GM21423 (cell line): ENCODE measurements at regions not wholly inside any gene's neighbourhood (a gene's known extent, or its start where the extent isn't known, plus 50 kb on each side); places are given as distances from the start of the nearest gene placed in this dataset.
"Not testable (repeated sequence)": the region's sequence is repeated elsewhere in the genome, so short reads cannot be mapped to it uniquely, and the experiment has no call there.

ENCODE experiments used
- ATAC-seq: cut with Tn5 transposase; IDR thresholded peaks from one replicate; pipeline ENCODE4 v1.9.1; 2021; ENCODE audit warnings: mild to moderate bottlenecking, moderate library complexity; ENCODE audit not compliant: unreplicated experiment

DNA sequence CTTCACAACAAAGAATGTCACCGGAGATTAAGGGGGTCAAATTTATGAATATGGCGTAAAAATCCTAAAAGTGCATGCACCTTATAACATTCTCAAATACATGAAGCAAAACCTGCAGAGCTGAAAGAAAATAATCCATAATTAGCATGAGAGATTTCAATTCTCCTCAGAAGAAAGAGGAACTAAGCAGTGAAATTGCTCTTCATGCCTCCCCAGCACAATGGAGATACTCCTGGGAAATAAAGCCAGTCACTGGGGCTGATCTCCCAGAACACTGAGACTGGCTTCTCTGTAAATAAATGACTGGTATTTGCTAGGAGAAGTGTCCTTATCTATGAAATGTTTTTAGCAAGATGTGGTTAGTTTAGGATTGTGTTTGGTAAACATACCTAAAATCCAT is 68.1 kb downstream of the GOLGA6L6 start:
- peak; percentile 33 for ATAC-seq

DNA sequence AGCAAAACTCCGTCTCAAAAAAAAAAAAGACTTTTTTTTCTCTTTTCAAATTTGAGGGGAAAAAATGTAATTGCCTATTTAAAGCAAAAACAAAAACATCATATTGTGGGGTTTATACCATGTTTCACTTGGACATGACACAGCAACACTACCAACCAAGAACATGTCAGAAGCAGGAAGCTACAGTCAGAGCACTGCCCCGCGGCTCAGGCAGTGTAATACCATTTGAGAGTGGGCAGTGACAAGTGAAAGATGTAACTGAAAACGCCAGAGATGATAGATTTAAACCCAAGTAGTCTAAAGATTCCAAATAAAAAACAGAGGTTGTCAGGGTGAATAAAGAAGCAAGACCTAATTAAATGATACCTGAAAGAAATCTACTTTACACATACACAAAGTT is 68.6 kb downstream of the GOLGA6L6 start:
- ATAC-seq: peak; percentile 66

DNA sequence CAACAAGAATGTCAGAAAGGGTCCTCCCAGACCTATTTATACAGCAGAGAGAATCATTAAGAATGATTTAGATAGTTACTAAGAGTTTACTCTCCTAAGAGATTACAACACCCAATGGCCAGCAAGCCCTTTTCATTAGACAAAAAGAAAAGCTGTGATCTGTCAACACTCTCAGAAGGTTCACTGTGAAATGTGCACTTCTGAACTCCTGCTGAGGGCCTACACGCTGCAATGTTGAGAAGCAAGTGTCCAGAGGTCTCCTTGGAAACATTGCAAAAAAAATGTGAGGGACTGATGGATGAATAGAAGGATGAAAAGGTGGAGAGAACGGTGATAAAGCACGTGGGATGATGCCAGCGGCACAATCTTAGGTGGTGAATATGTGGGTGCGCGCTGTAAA is 70.8 kb downstream of the GOLGA6L6 start:
- not testable (repeated sequence) for ATAC-seq

DNA sequence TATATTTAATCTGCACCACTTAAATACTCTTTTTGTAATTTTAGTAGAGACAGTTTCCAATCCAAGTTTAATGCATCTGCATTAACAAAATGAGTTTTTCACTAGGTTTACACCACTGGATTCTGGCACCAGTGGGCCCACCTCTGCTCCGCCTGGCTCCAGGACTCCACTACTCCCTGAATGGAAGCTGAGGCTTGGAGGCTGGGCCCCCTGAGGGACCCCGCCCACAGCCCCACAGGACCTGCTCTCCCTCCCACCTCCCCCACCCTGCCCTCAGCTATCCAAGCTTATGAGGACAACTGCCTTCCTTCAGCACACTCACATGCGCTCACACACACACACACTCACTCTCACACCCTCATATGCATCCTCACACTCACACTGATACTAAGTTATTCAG is 100.5 kb downstream of the GOLGA6L6 start:
- not testable (repeated sequence) for ATAC-seq

DNA sequence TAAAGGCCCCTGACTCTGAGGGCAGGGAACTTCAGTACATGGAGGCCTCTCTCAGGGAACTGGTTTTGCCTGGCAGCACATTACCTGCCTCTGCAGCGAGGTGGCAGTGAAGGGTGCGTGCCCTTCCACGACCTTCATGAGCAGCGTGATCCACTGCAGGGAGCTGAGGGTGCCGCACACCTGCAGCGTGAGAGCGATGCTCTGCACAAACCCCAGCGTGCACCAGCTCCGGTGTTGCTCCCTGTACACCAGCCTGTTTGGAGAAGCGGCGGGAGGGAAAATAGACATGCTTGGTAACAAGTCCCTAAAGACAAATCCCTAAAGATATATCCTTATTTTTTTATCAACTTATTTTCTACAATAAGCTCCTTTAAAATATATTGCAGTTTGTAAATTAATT is 101.2 kb downstream of the GOLGA6L6 start:
- not testable (repeated sequence) for ATAC-seq

DNA sequence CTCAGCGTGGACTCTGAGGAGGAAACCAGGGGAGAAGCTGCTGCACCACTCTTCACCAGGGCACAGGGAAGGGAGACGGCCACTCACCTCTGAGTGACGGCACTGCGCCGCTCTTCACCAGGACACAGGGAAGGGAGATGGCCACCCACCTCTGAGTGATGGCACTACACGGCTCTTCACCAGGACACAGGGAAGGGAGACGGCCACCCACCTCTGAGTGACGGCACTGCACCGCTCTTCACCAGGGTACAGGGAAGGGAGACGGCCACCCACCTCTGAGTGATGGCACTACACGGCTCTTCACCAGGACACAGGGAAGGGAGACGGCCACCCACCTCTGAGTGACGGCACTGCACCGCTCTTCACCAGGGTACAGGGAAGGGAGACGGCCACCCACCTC is 102.5 kb downstream of the GOLGA6L6 start:
- ATAC-seq: not testable (repeated sequence)

DNA sequence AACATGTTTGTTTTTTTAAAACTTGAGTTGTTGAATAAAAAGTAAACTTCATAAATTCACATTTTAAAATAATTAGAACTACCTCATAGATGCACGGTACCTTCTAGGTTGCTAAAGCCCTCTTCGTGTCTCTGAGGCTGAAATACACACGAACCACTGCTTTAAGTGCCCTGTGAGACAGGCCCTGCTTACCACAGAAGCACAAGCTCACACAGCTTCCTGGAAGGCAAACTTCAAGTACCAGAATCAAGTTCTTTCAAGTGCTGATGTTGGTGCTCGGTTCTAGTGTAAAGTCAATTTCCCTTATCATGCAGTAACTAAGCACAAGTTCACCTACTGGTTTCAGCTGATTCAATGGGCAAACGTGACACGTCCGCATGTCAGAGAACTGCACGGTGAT is 103.3 kb downstream of the GOLGA6L6 start:
- not testable (repeated sequence) for ATAC-seq

DNA sequence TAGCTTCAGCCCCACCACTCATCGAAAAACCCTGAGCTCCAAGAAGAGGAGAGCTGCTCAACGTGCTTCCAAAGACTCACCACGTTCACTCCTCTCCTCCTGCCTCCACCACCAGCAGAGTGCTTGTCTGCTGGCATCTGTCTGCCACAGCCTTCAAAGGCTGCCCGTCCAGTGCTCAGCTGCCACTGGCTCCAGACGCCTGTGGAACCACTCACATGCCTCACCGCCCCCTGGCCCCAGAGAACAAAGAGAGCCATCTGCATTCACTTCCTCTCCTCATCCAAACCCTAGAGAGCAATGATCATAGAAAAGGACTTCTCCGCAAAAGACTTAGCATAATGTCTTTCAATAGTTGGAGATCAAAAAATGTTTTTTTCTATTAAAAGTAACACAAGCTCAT is 108.1 kb downstream of the GOLGA6L6 start:
- ATAC-seq: not testable (repeated sequence)

DNA sequence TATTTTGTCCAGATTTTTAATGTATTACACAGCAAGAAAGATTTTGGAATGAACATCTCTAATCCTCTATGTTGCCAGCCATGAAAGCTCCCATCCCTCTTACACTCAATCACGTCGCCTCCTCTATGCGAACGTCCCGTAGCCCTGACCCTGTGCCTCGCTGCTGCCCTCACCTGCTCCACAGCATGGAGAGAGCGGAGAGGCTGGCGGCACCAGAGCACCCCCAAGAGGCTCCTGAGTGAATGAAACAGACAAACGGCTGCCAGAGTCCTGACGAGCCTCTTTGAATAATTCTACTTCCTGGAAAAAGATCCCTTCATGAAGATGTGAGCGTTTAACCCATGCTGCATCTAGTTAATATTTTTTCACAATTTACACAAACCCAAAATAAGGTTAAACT is 111.1 kb downstream of the GOLGA6L6 start:
- ATAC-seq: not testable (repeated sequence)

DNA sequence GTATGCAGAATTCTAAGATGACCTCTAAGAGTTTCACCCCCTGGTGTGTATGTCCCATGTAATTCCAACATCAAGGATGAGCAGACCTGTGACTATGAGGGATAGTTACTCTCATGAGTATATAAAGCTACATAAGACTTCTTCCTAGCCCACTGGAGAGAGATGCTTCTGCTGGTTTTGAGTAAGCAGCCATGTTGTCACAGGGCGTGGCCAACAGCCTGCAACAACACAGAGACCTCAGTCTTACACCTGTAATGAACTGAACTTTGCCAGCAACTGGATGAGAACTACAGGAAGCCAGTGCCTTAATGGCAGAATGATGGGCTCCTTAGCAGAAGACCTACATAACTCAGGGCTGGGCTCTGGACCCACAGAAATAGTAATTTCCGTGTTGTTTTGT is 120.9 kb downstream of the GOLGA6L6 start:
- not testable (repeated sequence) for ATAC-seq

DNA sequence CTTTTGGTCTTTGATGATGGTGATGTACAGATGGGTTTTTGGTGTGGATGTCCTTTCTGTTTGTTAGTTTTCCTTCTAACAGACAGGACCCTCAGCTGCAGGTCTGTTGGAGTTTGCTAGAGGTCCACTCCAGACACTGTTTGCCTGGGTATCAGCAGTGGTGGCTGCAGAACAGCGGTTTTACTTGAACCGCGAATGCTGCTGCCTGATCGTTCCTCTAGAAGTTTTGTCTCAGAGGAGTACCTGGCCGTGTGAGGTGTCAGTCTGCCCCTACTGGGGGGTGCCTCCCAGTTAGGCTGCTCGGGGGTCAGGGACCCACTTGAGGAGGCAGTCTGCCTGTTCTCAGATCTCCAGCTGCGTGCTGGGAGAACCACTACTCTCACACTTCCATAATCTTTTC is 125.0 kb downstream of the GOLGA6L6 start:
- ATAC-seq: not testable (repeated sequence)

DNA sequence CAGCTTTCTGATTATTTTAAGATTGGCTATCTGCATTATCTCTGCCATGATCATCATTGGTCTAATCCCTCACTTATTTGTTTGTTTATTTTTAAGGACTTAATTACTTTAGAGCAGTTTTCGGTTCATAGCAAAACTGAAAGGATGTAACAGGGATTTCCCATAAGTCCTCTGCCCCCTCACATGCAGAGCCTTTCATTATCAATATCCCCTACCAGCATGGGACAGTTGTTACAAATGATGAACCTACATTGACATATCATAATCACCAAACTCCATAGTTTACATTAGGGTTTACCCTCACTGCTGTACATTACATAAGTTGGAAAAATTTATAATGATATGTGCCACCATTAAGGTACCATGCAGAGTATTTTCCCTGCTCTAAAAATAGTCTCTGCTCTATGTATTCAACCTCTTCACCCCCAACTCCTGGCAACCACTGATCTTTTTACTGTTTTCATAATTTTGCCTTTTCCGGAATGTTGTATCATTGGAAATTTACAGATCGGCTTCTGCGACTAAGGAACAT is 131.9 kb downstream of the GOLGA6L6 start:
- not testable (repeated sequence) for ATAC-seq

DNA sequence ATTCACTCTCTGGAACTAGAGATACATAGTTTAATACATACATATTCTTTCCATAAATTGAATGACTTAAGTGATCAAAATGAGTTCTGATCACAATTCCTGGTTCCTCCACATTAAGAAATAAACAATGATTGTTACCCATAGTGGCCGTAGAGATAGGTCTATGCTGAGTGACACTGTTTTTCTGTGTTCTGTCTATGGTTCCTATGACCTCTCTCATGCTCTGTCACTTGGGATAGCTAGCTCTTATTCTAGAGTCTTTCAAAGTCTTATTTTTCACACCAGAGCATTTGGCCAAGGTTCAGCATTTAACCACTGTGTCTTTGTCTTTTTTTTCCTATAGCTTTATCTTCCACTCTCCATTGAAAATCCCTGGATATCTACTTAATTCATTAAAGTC is 132.4 kb downstream of the GOLGA6L6 start:
- ATAC-seq: no peak

DNA sequence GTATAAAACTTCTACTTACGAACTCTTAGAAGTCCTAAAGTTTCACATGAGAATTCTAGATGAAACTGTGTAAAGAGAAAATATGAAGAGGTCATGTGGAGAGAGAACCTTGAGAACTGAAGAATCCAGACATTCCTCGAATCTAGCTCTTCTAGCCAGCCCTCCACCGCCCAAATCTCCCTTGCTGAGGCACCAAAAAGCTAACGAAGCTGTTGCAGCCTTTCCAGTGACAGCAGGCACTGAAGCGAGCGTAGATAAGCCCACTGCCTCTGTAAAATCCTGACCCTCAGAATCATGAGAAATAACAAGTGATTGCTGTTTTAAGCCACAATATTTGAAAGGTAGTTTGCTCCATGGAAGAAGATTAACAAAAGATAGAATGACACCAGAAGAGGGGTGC is 134.0 kb downstream of the GOLGA6L6 start:
- no peak for ATAC-seq

DNA sequence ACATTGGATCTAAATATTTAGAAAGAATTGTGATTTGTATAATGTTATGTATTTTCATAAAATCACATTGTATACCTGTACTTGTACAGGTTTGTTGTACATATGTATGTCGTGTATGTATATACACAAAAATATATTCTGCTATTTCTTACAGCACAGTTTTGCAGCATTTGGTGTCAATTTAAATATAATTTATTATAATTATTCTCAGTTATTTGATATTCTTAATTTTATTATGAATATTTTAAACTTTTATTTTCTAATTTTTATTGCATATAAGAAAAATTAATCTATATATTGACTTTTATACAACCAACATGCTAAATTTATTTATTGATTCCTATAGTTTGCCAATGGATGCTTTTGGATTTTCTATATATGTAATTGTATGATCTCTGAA is 137.0 kb downstream of the GOLGA6L6 start:
- ATAC-seq: not testable (repeated sequence)

DNA sequence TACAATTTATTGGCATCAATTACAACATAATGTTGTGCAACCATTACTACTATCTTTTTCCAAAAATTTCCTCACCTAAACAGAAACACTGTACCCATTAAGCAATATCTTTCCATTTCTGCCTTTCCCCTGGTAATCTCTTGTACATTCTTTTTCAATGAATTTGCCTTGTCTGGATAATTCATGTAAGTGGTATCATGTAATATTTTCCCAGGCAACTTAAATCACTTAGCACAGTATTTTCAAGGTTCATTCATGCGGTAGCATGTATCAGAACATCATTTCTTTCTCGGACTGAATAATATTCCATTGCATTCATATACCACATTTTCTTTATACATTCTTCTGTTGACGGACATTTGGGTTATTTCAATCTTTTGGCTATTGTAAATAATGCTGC is 139.0 kb downstream of the GOLGA6L6 start:
- ATAC-seq: not testable (repeated sequence)

DNA sequence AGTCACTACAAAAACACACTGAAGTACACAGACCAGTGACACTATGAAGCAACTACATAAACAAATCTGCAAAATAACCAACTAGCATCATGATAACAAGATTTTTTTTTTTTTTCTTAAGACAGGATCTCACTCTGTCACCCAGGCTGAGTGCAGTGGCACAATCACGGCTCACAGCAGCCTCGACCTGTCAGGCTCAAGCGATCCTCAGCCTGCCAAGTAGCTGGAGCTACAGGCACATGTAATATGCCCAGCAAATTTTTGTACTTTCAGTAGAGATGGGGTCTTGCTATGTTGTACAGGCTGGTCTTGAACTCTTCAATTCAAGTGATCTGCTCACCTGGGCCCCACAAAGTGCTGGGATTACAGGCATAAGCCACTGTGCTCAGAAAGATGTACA is 140.5 kb downstream of the GOLGA6L6 start:
- not testable (repeated sequence) for ATAC-seq

DNA sequence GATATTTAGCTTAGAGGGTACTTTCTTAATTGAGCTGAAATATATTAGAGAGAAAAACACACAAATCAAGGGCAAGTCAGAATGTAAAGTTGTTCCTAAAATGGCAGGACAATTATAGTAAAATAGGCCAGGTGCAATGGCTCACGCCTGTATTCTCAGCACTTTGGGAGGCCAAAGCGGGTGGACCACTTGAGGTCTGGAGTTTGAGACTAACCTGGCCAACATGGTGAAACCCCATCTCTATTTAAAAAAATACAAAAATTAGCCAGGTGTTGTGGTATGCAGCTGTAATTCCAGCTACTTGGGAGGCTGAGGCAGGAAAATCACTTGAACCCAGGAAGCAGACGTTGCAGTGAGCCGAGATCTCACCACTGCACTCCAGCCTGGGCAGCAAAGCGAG is 142.9 kb downstream of the GOLGA6L6 start:
- ATAC-seq: not testable (repeated sequence)

DNA sequence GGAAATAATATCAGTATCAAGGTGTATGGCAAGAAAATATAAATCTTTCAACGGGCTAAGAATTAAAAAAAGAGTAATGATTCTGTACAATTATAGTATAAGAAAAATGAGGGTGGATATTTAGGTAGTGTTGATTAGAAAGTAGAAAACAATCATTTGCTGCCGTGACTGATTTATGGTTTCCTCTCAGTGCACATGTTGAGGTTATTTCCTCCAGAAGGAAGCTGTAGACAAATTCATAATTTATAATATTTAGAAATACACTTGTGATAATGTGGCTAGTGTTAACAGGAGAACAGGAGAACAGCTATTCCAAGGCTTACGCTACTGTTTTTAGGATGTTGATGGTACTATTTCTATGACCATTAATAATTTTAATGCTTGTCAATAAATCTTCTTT is 153.4 kb downstream of the GOLGA6L6 start:
- ATAC-seq: not testable (repeated sequence)

DNA sequence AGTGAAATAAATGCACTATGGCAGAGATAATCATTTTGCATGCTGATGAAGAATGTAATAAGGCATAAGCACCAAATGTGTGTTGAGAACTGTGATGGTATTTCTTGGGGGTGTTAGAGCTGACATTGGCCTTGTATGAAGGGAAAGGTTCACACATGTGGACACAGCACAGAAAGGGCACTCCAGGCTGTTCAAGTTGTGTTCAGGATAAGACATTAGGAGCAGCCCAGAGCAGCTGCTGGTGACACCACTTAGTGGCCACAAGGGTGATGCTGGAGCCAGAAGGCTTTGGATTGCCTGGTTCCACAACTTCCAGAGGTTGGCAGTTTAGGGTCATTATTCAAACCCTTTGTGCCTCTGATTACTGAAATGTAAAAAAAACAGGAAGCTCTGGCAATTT is 155.4 kb downstream of the GOLGA6L6 start:
- no peak for ATAC-seq

DNA sequence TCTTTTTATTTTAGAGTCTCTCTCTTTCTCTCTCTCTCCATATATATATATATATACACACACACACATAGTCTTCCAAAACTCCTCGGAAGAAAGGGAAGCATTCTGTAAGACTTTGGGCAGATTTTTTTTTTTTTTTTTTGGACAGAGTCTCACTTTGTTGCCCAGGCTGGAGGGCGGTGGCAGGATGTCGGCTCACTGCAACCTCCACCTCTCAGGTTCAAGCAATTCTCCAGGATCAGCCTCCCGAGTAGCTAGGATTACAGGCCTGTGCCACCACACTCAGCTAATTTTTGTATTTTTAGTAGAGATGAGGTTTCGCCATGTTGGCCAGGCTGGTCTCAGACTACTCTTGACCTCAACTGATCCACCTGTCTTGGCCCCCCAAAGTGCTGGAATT is 161.4 kb downstream of the GOLGA6L6 start:
- not testable (repeated sequence) for ATAC-seq

DNA sequence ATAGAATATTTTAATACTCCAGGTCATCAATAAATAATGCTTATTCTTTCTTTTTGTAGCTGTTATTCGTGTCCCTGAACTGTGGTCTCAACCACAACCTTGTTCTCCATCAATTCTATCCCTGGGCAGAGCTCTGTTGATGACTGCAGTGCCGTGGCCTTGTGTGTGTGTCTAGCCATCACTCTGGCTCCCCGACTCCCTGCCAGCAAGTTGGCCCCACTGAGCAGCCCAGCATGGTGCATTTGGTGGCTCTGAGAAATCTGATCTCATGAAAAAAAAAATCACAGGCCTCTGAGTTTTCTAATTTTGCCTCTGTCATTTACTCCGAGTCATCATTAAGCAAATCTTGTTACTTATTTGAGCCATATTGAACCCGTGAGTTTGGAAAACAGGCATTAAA is 164.7 kb downstream of the GOLGA6L6 start:
- ATAC-seq: no peak

DNA sequence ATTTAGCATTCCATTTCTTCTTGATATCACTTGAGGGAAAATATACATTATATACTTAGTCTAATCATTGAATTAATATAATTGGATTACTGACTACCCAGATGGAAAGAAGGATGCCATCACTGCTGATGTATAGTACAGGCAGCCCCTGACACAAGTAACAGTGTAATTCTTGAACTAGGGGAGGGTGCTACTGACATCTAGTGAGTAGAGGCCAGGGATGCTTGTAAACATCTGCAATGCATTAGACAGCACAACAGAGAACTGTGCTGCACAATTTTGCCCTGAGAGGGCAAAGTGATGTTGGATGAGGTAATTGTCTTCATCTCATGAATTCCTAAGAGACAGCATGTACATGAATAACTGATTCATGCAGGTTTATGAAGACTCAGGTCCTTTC is 169.2 kb downstream of the GOLGA6L6 start:
- ATAC-seq: not testable (repeated sequence)
